ENCODE measurements at regions not wholly inside any gene's neighbourhood (a gene's known extent, or its start where the extent isn't known, plus 50 kb on each side); places are given as distances from the start of the nearest gene placed in this dataset.

DNA sequence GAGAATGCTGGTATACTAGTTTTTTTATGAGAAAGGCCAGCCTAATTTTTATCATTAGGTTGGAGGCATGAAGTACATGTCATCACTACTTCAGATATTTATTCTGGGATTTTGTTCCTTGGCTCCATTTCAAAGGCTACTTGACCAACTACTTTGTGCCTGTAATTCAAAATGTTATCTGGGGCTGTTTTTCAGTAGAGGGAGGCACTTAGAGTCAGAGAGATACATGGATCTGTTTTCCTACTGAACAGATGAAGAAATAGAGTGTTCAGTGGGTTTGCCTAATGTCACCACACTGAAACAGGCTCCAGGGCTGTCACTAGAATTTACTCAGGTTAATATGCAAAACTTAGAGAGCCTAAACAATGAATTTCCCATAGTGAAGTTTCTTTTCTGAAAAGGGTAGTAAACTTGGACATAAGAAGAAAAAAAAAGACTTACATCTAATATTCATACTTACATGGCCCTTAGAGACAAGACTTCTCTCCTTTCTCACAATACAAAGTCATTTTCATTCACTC is 127.3 kb upstream of the ITGB1 start:
- TF ChIP-seq, protein P1, sequence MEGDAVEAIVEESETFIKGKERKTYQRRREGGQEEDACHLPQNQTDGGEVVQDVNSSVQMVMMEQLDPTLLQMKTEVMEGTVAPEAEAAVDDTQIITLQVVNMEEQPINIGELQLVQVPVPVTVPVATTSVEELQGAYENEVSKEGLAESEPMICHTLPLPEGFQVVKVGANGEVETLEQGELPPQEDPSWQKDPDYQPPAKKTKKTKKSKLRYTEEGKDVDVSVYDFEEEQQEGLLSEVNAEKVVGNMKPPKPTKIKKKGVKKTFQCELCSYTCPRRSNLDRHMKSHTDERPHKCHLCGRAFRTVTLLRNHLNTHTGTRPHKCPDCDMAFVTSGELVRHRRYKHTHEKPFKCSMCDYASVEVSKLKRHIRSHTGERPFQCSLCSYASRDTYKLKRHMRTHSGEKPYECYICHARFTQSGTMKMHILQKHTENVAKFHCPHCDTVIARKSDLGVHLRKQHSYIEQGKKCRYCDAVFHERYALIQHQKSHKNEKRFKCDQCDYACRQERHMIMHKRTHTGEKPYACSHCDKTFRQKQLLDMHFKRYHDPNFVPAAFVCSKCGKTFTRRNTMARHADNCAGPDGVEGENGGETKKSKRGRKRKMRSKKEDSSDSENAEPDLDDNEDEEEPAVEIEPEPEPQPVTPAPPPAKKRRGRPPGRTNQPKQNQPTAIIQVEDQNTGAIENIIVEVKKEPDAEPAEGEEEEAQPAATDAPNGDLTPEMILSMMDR (IDR thresholded peaks at IDR 0.05) = no peak
- no peak for TF ChIP-seq POLR2A (IDR thresholded peaks at IDR 0.05)

Measured in vagina (tissue), 2 donors.